HG03378 (cell line): ENCODE measurements at regions not wholly inside any gene's neighbourhood (a gene's known extent, or its start where the extent isn't known, plus 50 kb on each side); places are given as distances from the start of the nearest gene placed in this dataset.

Source experiments
- ATAC-seq: cut with Tn5 transposase; IDR thresholded peaks from one replicate; pipeline ENCODE4 v1.9.1; 2021; ENCODE audit warnings: mild to moderate bottlenecking, moderate library complexity; ENCODE audit not compliant: unreplicated experiment

- no peak for ATAC-seq
Observed at GRCh38 chr3:177995381-177996085, 540.7 kb upstream of the KCNMB2 start.

- ATAC-seq: peak; percentile 97
Observed at GRCh38 chr3:178001670-178002101, 534.5 kb upstream of the KCNMB2 start.

GRCh38 chr3:178002113-178002512, 534.1 kb upstream of the KCNMB2 start:
- no peak for ATAC-seq

GRCh38 chr3:178003756-178004155, 532.5 kb upstream of the KCNMB2 start:
- ATAC-seq: no peak

- no peak for ATAC-seq
Observed at GRCh38 chr3:178005961-178006360, 530.3 kb upstream of the KCNMB2 start.

- ATAC-seq: no peak
Observed at GRCh38 chr3:178010306-178010705, 525.9 kb upstream of the KCNMB2 start.

GRCh38 chr3:178019645-178020044, 516.6 kb upstream of the KCNMB2 start:
- no peak for ATAC-seq

GRCh38 chr3:178022599-178022998, 513.6 kb upstream of the KCNMB2 start:
- ATAC-seq: no peak

GRCh38 chr3:178028933-178029332, 507.3 kb upstream of the KCNMB2 start:
- ATAC-seq: no peak

GRCh38 chr3:178036451-178037144, 499.6 kb upstream of the KCNMB2 start:
- ATAC-seq: no peak

- no peak for ATAC-seq
Observed at GRCh38 chr3:178041931-178042330, 494.3 kb upstream of the KCNMB2 start.

GRCh38 chr3:178042376-178042775, 493.9 kb upstream of the KCNMB2 start:
- ATAC-seq: no peak

GRCh38 chr3:178043084-178043483, 493.2 kb upstream of the KCNMB2 start:
- ATAC-seq: no peak

GRCh38 chr3:178044320-178044719, 491.9 kb upstream of the KCNMB2 start:
- ATAC-seq: no peak

GRCh38 chr3:178047496-178047895, 488.7 kb upstream of the KCNMB2 start:
- ATAC-seq: no peak

- ATAC-seq: no peak
Observed at GRCh38 chr3:178048768-178049167, 487.5 kb upstream of the KCNMB2 start.

- no peak for ATAC-seq
Observed at GRCh38 chr3:178054471-178054870, 481.8 kb upstream of the KCNMB2 start.

- ATAC-seq: no peak
Observed at GRCh38 chr3:178055939-178056338, 480.3 kb upstream of the KCNMB2 start.

- ATAC-seq: no peak
Observed at GRCh38 chr3:178056868-178057267, 479.4 kb upstream of the KCNMB2 start.

GRCh38 chr3:178058629-178059028, 477.6 kb upstream of the KCNMB2 start:
- ATAC-seq: no peak

- no peak for ATAC-seq
Observed at GRCh38 chr3:178059119-178059518, 477.1 kb upstream of the KCNMB2 start.

- no peak for ATAC-seq
Observed at GRCh38 chr3:178059836-178060235, 476.4 kb upstream of the KCNMB2 start.
